Stomach (tissue), 4 donors: ENCODE measurements at regions not wholly inside any gene's neighbourhood (a gene's known extent, or its start where the extent isn't known, plus 50 kb on each side); places are given as distances from the start of the nearest gene placed in this dataset.

ENCODE experiments used
- CTCF ChIP-seq, 7 experiments: fragments of 450-650 bp in 4 of 7; fragments of 200-600 bp in 3 of 7; sonication (generic) in 3 of 7; IDR thresholded peaks; one replicate each; pipeline ENCODE4 v1.5.1; 2016 to 2019; ENCODE audit warnings: antibody characterized with exemption in 7 of 7, control low read depth in 2 of 7, mild to moderate bottlenecking in 1 of 7
- POLR2AphosphoS5 ChIP-seq, 3 donors: sonication (generic); formaldehyde crosslinking; IDR thresholded peaks; one replicate each; pipeline ENCODE4 v1.6.1; 2016; ENCODE audit warnings: antibody characterized with exemption in 3 of 3

- no peak for TF ChIP-seq POLR2AphosphoS5 (IDR thresholded peaks at IDR 0.05)
- no peak for TF ChIP-seq CTCF (IDR thresholded peaks at IDR 0.05)
Measured at GRCh38 chr1:91617285-91617765, 116.7 kb downstream of the CDC7 start.
